ENCODE measurements at regions not wholly inside any gene's neighbourhood (a gene's known extent, or its start where the extent isn't known, plus 50 kb on each side); places are given as distances from the start of the nearest gene placed in this dataset.

DNA sequence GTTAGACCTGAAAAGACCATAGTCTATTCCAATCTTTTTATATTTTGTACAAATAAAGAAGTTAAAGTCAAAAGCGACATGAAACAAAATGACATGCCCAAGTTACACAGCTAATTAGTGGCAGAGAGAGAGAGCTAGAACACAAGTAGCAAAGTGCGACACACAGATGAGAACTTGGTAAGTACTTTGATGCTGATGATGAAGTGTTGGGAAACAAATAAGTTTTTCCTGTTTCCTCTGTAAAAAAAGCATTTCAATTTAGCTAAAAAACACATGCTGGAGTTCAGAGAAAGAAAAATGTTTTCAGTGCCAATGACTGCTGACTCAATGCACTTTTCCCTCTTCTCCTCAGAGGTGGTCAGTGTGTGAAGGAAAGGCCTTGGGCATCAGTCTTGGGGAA, 226.9 kb downstream of the PAX3 start:
- peaks cover 36% of the 10 kb centered on the region for H3K27me3 ChIP-seq (ENCODE audit: insufficient read depth, low read length)
- CTCF ChIA-PET, result no interaction called here
- no TSS peak for BruUV-seq (replicated peaks)
- no peak overlapping the region for H2AFZ ChIP-seq (ENCODE audit: low read depth, low read length, poor library complexity, severe bottlenecking)
- TF ChIP-seq ZNF274 (IDR thresholded peaks at IDR 0.05; ENCODE audit: low read depth, low read length) (no peak), YY1 (IDR thresholded peaks at IDR 0.05; ENCODE audit: extremely low read depth, insufficient replicate concordance, low read depth, low read length) (no peak), POLR2AphosphoS5 (IDR thresholded peaks at IDR 0.05; ENCODE audit: low read depth, low read length) (no peak), SRF (IDR thresholded peaks at IDR 0.05; ENCODE audit: low read depth) (no peak), ELF1 (IDR thresholded peaks at IDR 0.05; ENCODE audit: borderline replicate concordance, low read depth) (no peak), EZH2phosphoT487 (IDR thresholded peaks at IDR 0.05; ENCODE audit: borderline replicate concordance) (no peak), CBX3 (IDR thresholded peaks at IDR 0.05; ENCODE audit: low read depth) (no peak), EGR1 (IDR thresholded peaks at IDR 0.05; ENCODE audit: low read depth) (no peak), CEBPB (IDR thresholded peaks at IDR 0.05; ENCODE audit: low read depth) (no peak), EZH2 (IDR thresholded peaks at IDR 0.05) (no peak), POLR2A (IDR thresholded peaks at IDR 0.05; ENCODE audit: borderline replicate concordance, extremely low read depth, insufficient read depth, insufficient read length) (no peak), RAD21 (IDR thresholded peaks at IDR 0.05; ENCODE audit: low read depth) (no peak), TCF7L2 (IDR thresholded peaks at IDR 0.05; ENCODE audit: borderline replicate concordance, extremely low read depth, insufficient read depth, insufficient read length) (no peak), FOSL1 (IDR thresholded peaks at IDR 0.05; ENCODE audit: low read depth) (no peak), SP1 (IDR thresholded peaks at IDR 0.05; ENCODE audit: low read depth) (no peak)
- TF ChIP-seq, protein P1, sequence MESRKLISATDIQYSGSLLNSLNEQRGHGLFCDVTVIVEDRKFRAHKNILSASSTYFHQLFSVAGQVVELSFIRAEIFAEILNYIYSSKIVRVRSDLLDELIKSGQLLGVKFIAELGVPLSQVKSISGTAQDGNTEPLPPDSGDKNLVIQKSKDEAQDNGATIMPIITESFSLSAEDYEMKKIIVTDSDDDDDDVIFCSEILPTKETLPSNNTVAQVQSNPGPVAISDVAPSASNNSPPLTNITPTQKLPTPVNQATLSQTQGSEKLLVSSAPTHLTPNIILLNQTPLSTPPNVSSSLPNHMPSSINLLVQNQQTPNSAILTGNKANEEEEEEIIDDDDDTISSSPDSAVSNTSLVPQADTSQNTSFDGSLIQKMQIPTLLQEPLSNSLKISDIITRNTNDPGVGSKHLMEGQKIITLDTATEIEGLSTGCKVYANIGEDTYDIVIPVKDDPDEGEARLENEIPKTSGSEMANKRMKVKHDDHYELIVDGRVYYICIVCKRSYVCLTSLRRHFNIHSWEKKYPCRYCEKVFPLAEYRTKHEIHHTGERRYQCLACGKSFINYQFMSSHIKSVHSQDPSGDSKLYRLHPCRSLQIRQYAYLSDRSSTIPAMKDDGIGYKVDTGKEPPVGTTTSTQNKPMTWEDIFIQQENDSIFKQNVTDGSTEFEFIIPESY (IDR thresholded peaks at IDR 0.05; ENCODE audit: extremely low read depth, insufficient replicate concordance, low read length), result no peak
- TF ChIP-seq, protein P2, sequence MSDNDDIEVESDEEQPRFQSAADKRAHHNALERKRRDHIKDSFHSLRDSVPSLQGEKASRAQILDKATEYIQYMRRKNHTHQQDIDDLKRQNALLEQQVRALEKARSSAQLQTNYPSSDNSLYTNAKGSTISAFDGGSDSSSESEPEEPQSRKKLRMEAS (IDR thresholded peaks at IDR 0.05), result no peak
- TF ChIP-seq, protein P3, sequence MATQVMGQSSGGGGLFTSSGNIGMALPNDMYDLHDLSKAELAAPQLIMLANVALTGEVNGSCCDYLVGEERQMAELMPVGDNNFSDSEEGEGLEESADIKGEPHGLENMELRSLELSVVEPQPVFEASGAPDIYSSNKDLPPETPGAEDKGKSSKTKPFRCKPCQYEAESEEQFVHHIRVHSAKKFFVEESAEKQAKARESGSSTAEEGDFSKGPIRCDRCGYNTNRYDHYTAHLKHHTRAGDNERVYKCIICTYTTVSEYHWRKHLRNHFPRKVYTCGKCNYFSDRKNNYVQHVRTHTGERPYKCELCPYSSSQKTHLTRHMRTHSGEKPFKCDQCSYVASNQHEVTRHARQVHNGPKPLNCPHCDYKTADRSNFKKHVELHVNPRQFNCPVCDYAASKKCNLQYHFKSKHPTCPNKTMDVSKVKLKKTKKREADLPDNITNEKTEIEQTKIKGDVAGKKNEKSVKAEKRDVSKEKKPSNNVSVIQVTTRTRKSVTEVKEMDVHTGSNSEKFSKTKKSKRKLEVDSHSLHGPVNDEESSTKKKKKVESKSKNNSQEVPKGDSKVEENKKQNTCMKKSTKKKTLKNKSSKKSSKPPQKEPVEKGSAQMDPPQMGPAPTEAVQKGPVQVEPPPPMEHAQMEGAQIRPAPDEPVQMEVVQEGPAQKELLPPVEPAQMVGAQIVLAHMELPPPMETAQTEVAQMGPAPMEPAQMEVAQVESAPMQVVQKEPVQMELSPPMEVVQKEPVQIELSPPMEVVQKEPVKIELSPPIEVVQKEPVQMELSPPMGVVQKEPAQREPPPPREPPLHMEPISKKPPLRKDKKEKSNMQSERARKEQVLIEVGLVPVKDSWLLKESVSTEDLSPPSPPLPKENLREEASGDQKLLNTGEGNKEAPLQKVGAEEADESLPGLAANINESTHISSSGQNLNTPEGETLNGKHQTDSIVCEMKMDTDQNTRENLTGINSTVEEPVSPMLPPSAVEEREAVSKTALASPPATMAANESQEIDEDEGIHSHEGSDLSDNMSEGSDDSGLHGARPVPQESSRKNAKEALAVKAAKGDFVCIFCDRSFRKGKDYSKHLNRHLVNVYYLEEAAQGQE (IDR thresholded peaks at IDR 0.05; ENCODE audit: low read depth), result no peak
- TF ChIP-seq, protein P4, sequence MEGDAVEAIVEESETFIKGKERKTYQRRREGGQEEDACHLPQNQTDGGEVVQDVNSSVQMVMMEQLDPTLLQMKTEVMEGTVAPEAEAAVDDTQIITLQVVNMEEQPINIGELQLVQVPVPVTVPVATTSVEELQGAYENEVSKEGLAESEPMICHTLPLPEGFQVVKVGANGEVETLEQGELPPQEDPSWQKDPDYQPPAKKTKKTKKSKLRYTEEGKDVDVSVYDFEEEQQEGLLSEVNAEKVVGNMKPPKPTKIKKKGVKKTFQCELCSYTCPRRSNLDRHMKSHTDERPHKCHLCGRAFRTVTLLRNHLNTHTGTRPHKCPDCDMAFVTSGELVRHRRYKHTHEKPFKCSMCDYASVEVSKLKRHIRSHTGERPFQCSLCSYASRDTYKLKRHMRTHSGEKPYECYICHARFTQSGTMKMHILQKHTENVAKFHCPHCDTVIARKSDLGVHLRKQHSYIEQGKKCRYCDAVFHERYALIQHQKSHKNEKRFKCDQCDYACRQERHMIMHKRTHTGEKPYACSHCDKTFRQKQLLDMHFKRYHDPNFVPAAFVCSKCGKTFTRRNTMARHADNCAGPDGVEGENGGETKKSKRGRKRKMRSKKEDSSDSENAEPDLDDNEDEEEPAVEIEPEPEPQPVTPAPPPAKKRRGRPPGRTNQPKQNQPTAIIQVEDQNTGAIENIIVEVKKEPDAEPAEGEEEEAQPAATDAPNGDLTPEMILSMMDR (IDR thresholded peaks at IDR 0.05 in 2 of 3, conservative IDR thresholded peaks at IDR 0.05 in 1 of 3; ENCODE audit: borderline replicate concordance in 1 of 3, insufficient read depth in 1 of 3, low read depth in 2 of 3, low read length in 2 of 3), result no peak
- TF ChIP-seq, protein P5, sequence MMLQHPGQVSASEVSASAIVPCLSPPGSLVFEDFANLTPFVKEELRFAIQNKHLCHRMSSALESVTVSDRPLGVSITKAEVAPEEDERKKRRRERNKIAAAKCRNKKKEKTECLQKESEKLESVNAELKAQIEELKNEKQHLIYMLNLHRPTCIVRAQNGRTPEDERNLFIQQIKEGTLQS (IDR thresholded peaks at IDR 0.05), result no peak
- ATAC-seq (no peak), DNase-seq (ENCODE audit: low read depth, low spot score) (no peak)
- H4K20me1 ChIP-seq (ENCODE audit: insufficient read depth), result no peaks in the 10 kb centered on the region
- no peaks in the 10 kb centered on the region for H3K9me3 ChIP-seq (ENCODE audit: control insufficient read depth in 1 of 2, insufficient read depth in 1 of 2, low read depth in 1 of 2, low read length in 2 of 2)
- RAD21 ChIA-PET (ENCODE audit: low non-redundant PET in 1 of 2, low total read pairs in 2 of 2, uncharacterized antibody in 2 of 2, unreplicated experiment in 2 of 2), result no interaction called here
- no peaks in the 10 kb centered on the region for H3K36me3 ChIP-seq (ENCODE audit: control insufficient read depth in 1 of 2, insufficient read depth in 2 of 2, low read length in 2 of 2)
- no peak overlapping the region for H3K9ac ChIP-seq (ENCODE audit: low read length)
- no peaks in the 10 kb centered on the region for H3K9me2 ChIP-seq (ENCODE audit: insufficient read depth)
- POLR2A ChIA-PET, result no interaction called here
- no peak overlapping the region for H3K27ac ChIP-seq (ENCODE audit: low read depth, low read length)
- intact Hi-C loops (cut with micrococcal nuclease), result no loop called here
- H3K4me3 ChIP-seq (replicated peaks in 1 of 2; ENCODE audit: low read depth in 1 of 2, low read length in 2 of 2), result no peak overlapping the region
- no peaks in the 10 kb centered on the region for H3K4me1 ChIP-seq (ENCODE audit: control insufficient read depth in 1 of 2, insufficient read depth in 2 of 2, low read length in 2 of 2)
- H3K79me2 ChIP-seq (ENCODE audit: insufficient read depth, low read length), result no peaks in the 10 kb centered on the region
- no peak overlapping the region for H3K4me2 ChIP-seq (ENCODE audit: low read length)

Data from HCT116 (cell line).